Ascending aorta (tissue), 2 donors: ENCODE measurements at regions not wholly inside any gene's neighbourhood (a gene's known extent, or its start where the extent isn't known, plus 50 kb on each side); places are given as distances from the start of the nearest gene placed in this dataset.
"Not testable (repeated sequence)": the region's sequence is repeated elsewhere in the genome, so short reads cannot be mapped to it uniquely, and the experiment has no call there.

Source experiments
- DNase-seq, 2 donors: peaks; one replicate each; pipeline ENCODE4 v3.0.0-alpha.2; 2019; ENCODE audit warnings: low spot score in 2 of 2
- H3K27ac ChIP-seq, 2 donors: fragments of 200-600 bp; sonication (generic); one replicate each; pipeline ENCODE4 v1.5.1; 2016 to 2017; ENCODE audit warnings: mild to moderate bottlenecking in 1 of 2
- H3K27me3 ChIP-seq: fragments of 200-600 bp; sonication (generic); one replicate; pipeline ENCODE4 v1.5.1; 2017
- H3K36me3 ChIP-seq, 2 donors: fragments of 200-600 bp; sonication (generic); one replicate each; pipeline ENCODE4 v1.5.1; 2016
- H3K4me1 ChIP-seq, 2 donors: fragments of 200-600 bp; sonication (generic); one replicate each; pipeline ENCODE4 v1.5.1; 2016 to 2017; ENCODE audit warnings: mild to moderate bottlenecking in 1 of 2
- H3K4me3 ChIP-seq, 2 donors: fragments of 200-600 bp; sonication (generic); one replicate each; pipeline ENCODE4 v1.5.1; 2016 to 2017; ENCODE audit warnings: mild to moderate bottlenecking in 1 of 2
- H3K9me3 ChIP-seq, 2 donors: fragments of 200-600 bp; sonication (generic); one replicate each; pipeline ENCODE4 v1.5.1; 2016
- CTCF ChIP-seq, 3 experiments: fragments of 200-600 bp in 2 of 3; fragments of 450-650 bp in 1 of 3; sonication (generic) in 2 of 3; IDR thresholded peaks; one replicate each; pipeline ENCODE4 v1.5.1; 2016 to 2019; ENCODE audit warnings: antibody characterized with exemption in 3 of 3, mild to moderate bottlenecking in 1 of 3, moderate library complexity in 1 of 3
- intact Hi-C: fragments of 100-400 bp; cut with DNase I; formaldehyde crosslinking; loops from one replicate; pipeline ENCODE4 v1.15.1; 2023

- no peak overlapping the region for H3K4me3 ChIP-seq
- DNase-seq, result no peak
- H3K27ac ChIP-seq, result no peak overlapping the region
- no peaks in the 10 kb centered on the region for H3K4me1 ChIP-seq
- intact Hi-C loops, result no loop called here
- H3K36me3 ChIP-seq, result no peaks in the 10 kb centered on the region
- H3K9me3 ChIP-seq, result no peaks in the 10 kb centered on the region
- no peaks in the 10 kb centered on the region for H3K27me3 ChIP-seq
- no peak for TF ChIP-seq CTCF (IDR thresholded peaks at IDR 0.05)
Measured at GRCh38 chr3:95539950-95540483, 1274.4 kb upstream of the EPHA6 start.

- Histone ChIP-seq H3K27me3 (no peaks in the 10 kb centered on the region), H3K36me3 (no peaks in the 10 kb centered on the region), H3K4me1 (no peaks in the 10 kb centered on the region), H3K9me3 (peaks cover 0 to 9% of the 10 kb centered on the region in 2 donors), H3K27ac (no peak overlapping the region), H3K4me3 (no peak overlapping the region)
- intact Hi-C loops, result no loop called here
- no peak for TF ChIP-seq CTCF (IDR thresholded peaks at IDR 0.05)
- DNase-seq, result no peak
Measured at GRCh38 chr3:95565502-95565901, 1248.9 kb upstream of the EPHA6 start.

- H3K27me3 ChIP-seq, result no peaks in the 10 kb centered on the region
- peaks cover 0 to 9% of the 10 kb centered on the region in 2 donors for H3K9me3 ChIP-seq
- H3K36me3 ChIP-seq, result no peaks in the 10 kb centered on the region
- intact Hi-C loops, result no loop called here
- no peak overlapping the region for H3K4me3 ChIP-seq
- no peak overlapping the region for H3K27ac ChIP-seq
- DNase-seq, result no peak
- H3K4me1 ChIP-seq, result no peaks in the 10 kb centered on the region
- TF ChIP-seq CTCF (IDR thresholded peaks at IDR 0.05), result no peak
Measured at GRCh38 chr3:95567346-95567745, 1247.0 kb upstream of the EPHA6 start.

- no peak for TF ChIP-seq CTCF (IDR thresholded peaks at IDR 0.05)
- intact Hi-C loops, result no loop called here
- H3K27ac ChIP-seq, result no peak overlapping the region
- no peaks in the 10 kb centered on the region for H3K36me3 ChIP-seq
- no peaks in the 10 kb centered on the region for H3K9me3 ChIP-seq
- no peaks in the 10 kb centered on the region for H3K4me1 ChIP-seq
- no peak overlapping the region for H3K4me3 ChIP-seq
- no peaks in the 10 kb centered on the region for H3K27me3 ChIP-seq
- no peak for DNase-seq
Measured at GRCh38 chr3:95586754-95587153, 1227.6 kb upstream of the EPHA6 start.

- H3K4me1 ChIP-seq, DNase-seq, H3K4me3 ChIP-seq, H3K9me3 ChIP-seq, H3K36me3 ChIP-seq, H3K27ac ChIP-seq, H3K27me3 ChIP-seq, intact Hi-C loops: not testable (repeated sequence)
Measured at GRCh38 chr3:95587641-95588040, 1226.8 kb upstream of the EPHA6 start.

GRCh38 chr3:95588473-95588872 lies 1225.9 kb upstream of the EPHA6 start:
- DNase-seq, result no peak
- H3K4me1 ChIP-seq, result no peaks in the 10 kb centered on the region
- H3K27ac ChIP-seq, result no peak overlapping the region
- intact Hi-C loops, result no loop called here
- H3K9me3 ChIP-seq, result no peaks in the 10 kb centered on the region
- no peaks in the 10 kb centered on the region for H3K36me3 ChIP-seq
- no peak overlapping the region for H3K4me3 ChIP-seq
- no peaks in the 10 kb centered on the region for H3K27me3 ChIP-seq
- TF ChIP-seq CTCF (IDR thresholded peaks at IDR 0.05), result no peak
